Neural cell (in vitro differentiated cells): ENCODE measurements at regions not wholly inside any gene's neighbourhood (a gene's known extent, or its start where the extent isn't known, plus 50 kb on each side); places are given as distances from the start of the nearest gene placed in this dataset.

Experiments used
- CTCF ChIP-seq: fragments of 450-650 bp; IDR thresholded peaks from 2 replicates; pipeline ENCODE4 v1.5.1; 2014; ENCODE audit warnings: antibody characterized with exemption, mild to moderate bottlenecking, moderate library complexity; ENCODE audit not compliant: poor library complexity, severe bottlenecking
- EP300 ChIP-seq: fragments of 450-650 bp; conservative IDR thresholded peaks from 2 replicates; pipeline ENCODE4 v1.6.1; 2014; ENCODE audit warnings: antibody characterized with exemption, mild to moderate bottlenecking, moderate library complexity; ENCODE audit not compliant: poor library complexity, severe bottlenecking
- EZH2 ChIP-seq: fragments of 200-600, 300-800 bp; shearing (Covaris generic), sonication (generic); IDR thresholded peaks from 2 replicates; pipeline ENCODE4 v1.6.1; 2014; ENCODE audit warnings: antibody characterized with exemption, low read length, borderline replicate concordance, mild to moderate bottlenecking; ENCODE audit not compliant: insufficient read depth, poor library complexity, severe bottlenecking
- POLR2AphosphoS5 ChIP-seq: IDR thresholded peaks from 2 replicates; pipeline ENCODE4 v1.6.1; 2012
- REST ChIP-seq: IDR thresholded peaks from 2 replicates; pipeline ENCODE4 v1.6.1; 2012; ENCODE audit warnings: borderline replicate concordance
- SMC3 ChIP-seq: fragments of 450-650 bp; conservative IDR thresholded peaks from 2 replicates; pipeline ENCODE4 v1.6.1; 2014; ENCODE audit warnings: antibody characterized with exemption, mild to moderate bottlenecking, moderate library complexity; ENCODE audit not compliant: poor library complexity
- TAF1 ChIP-seq: IDR thresholded peaks from 2 replicates; pipeline ENCODE4 v1.6.1; 2012; ENCODE audit warnings: low read depth

- TF ChIP-seq EZH2 (no peak), EP300 (no peak), CTCF (no peak), POLR2AphosphoS5 (no peak), REST (no peak), SMC3 (no peak), TAF1 (no peak)
These were observed 317.2 kb downstream of the IPMK start for GRCh38 chr10:57950442-57950974.
